RWPE2 (cell line): ENCODE measurements at regions not wholly inside any gene's neighbourhood (a gene's known extent, or its start where the extent isn't known, plus 50 kb on each side); places are given as distances from the start of the nearest gene placed in this dataset.

Experiments used
- ATAC-seq: fragments of 200-7000 bp; cut with Tn5 transposase; 3 replicates; pipeline ENCODE4 v1.9.1; 2021; ENCODE audit warnings: low read depth
- DNase-seq: peaks from one replicate; pipeline ENCODE4 v3.0.0-alpha.2; 2020; ENCODE audit warnings: low spot score
- H3K27ac ChIP-seq: fragments of 450-650 bp; 2 replicates; pipeline ENCODE4 v1.5.1; 2017; ENCODE audit warnings: mild to moderate bottlenecking; ENCODE audit not compliant: poor library complexity, severe bottlenecking
- H3K27me3 ChIP-seq: fragments of 250-450 bp; sonication (Bioruptor Pico); 2 replicates; pipeline ENCODE4 v1.5.1; 2021; ENCODE audit warnings: mild to moderate bottlenecking, moderate library complexity; ENCODE audit not compliant: insufficient read depth, poor library complexity, severe bottlenecking
- H3K36me3 ChIP-seq: fragments of 250-450 bp; sonication (Bioruptor Pico); 2 replicates; pipeline ENCODE4 v1.5.1; 2020; ENCODE audit warnings: low read depth, mild to moderate bottlenecking, moderate library complexity
- H3K4me1 ChIP-seq: fragments of 250-450 bp; sonication (Bioruptor Pico); 2 replicates; pipeline ENCODE4 v1.5.1; 2021; ENCODE audit warnings: mild to moderate bottlenecking, moderate library complexity; ENCODE audit not compliant: insufficient read depth, poor library complexity, severe bottlenecking
- H3K4me3 ChIP-seq: fragments of 250-450 bp; sonication (Bioruptor Pico); 2 replicates; pipeline ENCODE4 v1.5.1; 2021; ENCODE audit warnings: mild to moderate bottlenecking, moderate library complexity; ENCODE audit not compliant: severe bottlenecking
- H3K9me3 ChIP-seq: fragments of 250-450 bp; sonication (Bioruptor Pico); 2 replicates; pipeline ENCODE4 v1.5.1; 2021; ENCODE audit warnings: mild to moderate bottlenecking, moderate library complexity; ENCODE audit not compliant: severe bottlenecking
- TF ChIP-seq, protein P1 (sequence below): fragments of 450-650 bp; IDR thresholded peaks from one replicate; pipeline ENCODE4 v1.5.1; 2017; ENCODE audit warnings: mild to moderate bottlenecking, moderate library complexity; ENCODE audit not compliant: poor library complexity, severe bottlenecking

- ATAC-seq (no peak), DNase-seq (no peak)
- no peak overlapping the region for H3K4me3 ChIP-seq
- H3K9me3 ChIP-seq = no peaks in the 10 kb centered on the region
- no peaks in the 10 kb centered on the region for H3K27me3 ChIP-seq
- no peaks in the 10 kb centered on the region for H3K36me3 ChIP-seq
- no peak overlapping the region for H3K27ac ChIP-seq
- TF ChIP-seq, protein P1, sequence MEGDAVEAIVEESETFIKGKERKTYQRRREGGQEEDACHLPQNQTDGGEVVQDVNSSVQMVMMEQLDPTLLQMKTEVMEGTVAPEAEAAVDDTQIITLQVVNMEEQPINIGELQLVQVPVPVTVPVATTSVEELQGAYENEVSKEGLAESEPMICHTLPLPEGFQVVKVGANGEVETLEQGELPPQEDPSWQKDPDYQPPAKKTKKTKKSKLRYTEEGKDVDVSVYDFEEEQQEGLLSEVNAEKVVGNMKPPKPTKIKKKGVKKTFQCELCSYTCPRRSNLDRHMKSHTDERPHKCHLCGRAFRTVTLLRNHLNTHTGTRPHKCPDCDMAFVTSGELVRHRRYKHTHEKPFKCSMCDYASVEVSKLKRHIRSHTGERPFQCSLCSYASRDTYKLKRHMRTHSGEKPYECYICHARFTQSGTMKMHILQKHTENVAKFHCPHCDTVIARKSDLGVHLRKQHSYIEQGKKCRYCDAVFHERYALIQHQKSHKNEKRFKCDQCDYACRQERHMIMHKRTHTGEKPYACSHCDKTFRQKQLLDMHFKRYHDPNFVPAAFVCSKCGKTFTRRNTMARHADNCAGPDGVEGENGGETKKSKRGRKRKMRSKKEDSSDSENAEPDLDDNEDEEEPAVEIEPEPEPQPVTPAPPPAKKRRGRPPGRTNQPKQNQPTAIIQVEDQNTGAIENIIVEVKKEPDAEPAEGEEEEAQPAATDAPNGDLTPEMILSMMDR = no peak
- peaks cover 8% of the 10 kb centered on the region for H3K4me1 ChIP-seq
Observed at GRCh38 chr5:96609369-96609768, 52.8 kb upstream of the CAST start.

DNA sequence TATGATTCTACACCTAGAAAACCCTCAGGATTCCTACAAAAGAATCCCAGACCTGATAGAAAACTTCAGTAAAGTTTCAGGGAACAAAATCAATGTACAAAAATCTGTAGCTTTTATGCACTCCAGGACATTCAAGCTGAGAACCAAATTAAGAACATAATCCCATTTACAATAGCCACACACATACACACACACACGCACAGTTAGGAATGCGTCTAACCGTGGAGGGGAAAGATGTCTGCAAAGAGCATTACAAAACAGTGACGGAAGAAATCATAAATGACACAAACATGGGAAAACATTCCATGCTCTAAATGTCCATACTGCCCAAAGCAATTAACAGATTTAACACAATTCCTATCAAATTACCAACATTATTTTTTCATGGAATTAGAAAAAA, 51.4 kb upstream of the CAST start:
- Histone ChIP-seq H3K4me3 (no peak overlapping the region), H3K4me1 (peaks cover 18% of the 10 kb centered on the region), H3K9me3 (no peaks in the 10 kb centered on the region), H3K27me3 (no peaks in the 10 kb centered on the region), H3K36me3 (no peaks in the 10 kb centered on the region), H3K27ac (no peak overlapping the region)
- DNase-seq (no peak), ATAC-seq (no peak)
- TF ChIP-seq, protein P1 = no peak

- Histone ChIP-seq H3K9me3 (no peaks in the 10 kb centered on the region), H3K4me1 (peaks cover 23% of the 10 kb centered on the region), H3K36me3 (no peaks in the 10 kb centered on the region), H3K27me3 (no peaks in the 10 kb centered on the region), H3K4me3 (no peak overlapping the region), H3K27ac (no peak overlapping the region)
- no peak for ATAC-seq
- no peak for DNase-seq
- TF ChIP-seq, protein P1 = peak; percentile 18
Observed at GRCh38 chr5:96611946-96612345, 50.2 kb upstream of the CAST start.
